SH-SY5Y (cell line): ENCODE measurements at regions not wholly inside any gene's neighbourhood (a gene's known extent, or its start where the extent isn't known, plus 50 kb on each side); places are given as distances from the start of the nearest gene placed in this dataset.
A peak's percentile ranks its signal among the peaks of the same experiment; 100 is the strongest.

ENCODE experiments used
- GATA2 ChIP-seq: IDR thresholded peaks from 2 replicates; pipeline ENCODE4 v1.6.1; 2011; ENCODE audit warnings: mild to moderate bottlenecking, low read depth, low read length
- GATA3 ChIP-seq: IDR thresholded peaks from 2 replicates; pipeline ENCODE4 v1.6.1; 2011; ENCODE audit warnings: low read depth, mild to moderate bottlenecking, low read length, moderate library complexity

DNA sequence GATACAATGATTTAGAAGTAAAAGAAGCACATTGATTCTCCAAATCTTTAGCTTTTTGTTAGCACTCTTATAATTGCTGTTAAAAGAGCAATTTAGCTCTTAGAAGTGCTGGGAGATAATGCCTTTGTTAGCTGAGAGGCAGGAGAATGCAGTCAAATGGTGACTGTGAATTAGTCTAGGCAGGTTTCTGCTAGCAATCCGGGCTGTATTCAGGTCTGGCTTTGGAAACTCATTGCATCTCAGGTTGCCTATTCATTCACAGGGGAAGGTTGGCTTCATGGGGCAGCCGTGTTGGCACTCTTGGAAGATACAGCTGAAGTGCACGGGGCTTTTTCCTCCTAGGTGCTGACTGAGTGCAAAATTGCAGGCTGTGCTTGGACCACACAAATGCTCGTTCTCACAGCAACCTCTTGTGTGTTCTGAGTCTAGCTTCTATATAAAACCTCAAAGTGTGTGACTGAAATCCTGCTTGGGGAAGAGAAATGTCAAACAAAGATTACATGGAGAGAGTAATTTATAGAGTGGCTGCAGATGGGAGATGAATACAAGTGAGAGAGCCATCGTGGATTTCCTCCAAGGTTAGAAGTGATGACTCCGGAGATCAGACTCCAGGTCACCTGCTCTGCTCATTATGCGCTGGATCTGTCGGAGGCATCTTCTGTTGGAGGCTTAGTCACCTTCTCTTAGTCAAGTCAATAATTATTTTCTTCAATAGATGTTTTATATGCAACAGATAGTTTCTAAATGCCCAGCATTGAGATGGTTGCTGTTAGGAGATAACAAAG lies 167.8 kb downstream of the PMAIP1 start:
- no peak for TF ChIP-seq GATA3
- no peak for TF ChIP-seq GATA2

DNA sequence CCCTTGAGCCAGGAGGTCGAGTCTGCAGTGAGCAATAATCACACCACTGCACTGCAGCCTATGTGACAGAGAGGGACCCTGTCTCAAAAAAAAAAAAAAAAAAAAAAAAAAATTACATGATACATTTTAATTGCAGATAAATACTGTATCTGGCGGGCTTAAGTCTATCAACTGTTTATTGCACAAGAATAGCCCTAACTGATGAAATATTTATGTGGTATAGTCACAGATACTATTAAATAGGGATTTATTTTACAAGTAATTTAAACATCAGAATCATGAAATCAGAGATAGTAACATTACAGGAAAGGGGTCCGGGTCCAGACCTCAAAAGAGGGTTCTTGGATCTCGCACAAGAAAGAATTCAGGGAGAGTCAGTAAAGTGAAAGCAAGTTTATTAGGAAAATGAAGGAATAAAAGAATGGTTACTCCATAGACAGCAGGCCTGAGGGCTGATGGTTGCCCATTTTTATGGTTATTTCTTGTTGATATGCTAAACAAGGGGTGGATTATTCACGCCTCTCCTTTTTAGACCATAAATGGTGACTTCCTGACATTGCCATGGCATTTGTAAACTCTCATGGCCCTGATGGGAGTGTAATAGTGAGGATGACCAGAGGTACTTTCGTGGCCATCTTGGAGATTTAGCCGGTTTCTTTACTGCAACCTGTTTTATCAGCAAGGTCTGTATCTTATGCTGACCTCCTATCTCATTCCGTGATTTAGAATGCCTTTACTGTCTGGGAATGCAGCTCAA lies 166.6 kb downstream of the PMAIP1 start:
- no peak for TF ChIP-seq GATA3

DNA sequence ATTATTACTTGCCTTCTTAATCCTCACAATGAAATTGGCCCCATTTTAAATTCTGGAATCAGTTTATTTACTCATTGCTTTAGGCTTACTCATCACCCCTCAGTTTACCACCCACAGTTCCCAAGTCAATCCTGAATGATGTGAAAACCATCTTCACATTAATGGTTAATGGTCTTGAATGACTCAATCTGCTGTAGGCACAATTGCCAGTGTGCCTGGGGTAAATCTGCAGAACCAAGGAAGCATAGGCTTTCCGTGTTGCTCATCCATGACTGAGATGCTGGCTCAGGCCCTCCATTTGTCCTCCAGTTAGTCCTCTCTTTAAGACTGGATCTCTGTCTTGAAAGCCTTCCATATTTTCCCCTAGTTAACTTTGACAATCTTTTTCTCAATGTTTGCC lies 164.5 kb downstream of the PMAIP1 start:
- no peak for TF ChIP-seq GATA3
- TF ChIP-seq GATA2: no peak

DNA sequence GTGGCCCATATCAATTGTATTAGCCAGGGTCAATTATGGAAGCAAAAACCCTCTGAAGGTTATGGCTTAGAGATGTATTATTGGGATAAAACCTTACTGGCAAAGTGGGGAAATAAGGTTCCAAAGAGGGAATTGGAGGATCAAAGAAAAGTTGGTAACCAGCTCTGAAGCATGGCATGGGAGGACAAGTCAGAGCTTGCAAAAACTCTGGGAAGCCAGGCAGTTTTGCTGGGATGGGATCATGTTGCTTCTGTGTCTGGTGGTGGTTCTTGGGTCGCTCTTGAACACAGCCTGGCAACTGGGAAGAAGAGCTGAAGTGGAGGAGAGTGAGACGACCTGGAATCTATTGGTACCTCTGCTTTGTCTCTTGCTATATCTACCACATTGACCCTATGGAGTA lies 162.6 kb downstream of the PMAIP1 start:
- TF ChIP-seq GATA2 (no peak), GATA3 (no peak)

DNA sequence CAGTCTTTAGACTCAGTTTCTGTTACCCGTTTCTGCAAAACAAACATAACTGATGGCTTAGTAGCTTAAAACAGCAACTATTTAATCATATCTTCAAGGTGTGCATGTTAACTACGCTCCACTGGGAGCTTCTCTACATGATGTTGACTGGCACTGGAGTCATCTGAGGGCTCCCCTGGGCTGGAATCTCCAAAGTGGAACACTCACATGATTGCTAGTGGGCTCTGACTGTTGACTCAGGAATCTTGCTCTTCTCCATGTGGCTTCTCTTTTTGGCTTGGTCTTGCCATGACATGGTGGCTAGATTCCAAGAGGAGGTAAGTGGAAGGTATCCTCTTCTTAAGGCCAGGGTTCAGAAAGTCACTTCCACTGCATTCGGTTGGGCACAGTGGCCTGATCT lies 160.8 kb downstream of the PMAIP1 start:
- TF ChIP-seq GATA2 (no peak), GATA3 (no peak)

DNA sequence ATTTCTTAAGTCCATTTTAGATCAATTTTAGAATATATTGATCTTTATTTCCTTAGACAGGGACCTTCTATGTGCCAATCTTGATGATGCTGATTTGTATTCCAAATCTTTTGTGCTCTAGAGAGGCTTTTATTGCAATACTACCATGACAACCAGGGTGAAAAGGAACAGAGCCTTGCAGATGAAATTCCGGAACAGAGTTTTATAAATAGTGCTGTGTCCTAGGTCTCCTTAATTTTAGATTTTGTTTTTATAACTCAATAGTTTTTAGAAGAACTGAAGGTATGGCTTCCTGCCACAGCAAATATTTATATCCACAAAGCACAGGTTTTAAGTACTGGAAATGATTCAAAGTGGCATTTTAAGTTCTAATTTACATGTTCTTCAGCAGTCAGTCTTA lies 160.2 kb downstream of the PMAIP1 start:
- no peak for TF ChIP-seq GATA2
- TF ChIP-seq GATA3: no peak

DNA sequence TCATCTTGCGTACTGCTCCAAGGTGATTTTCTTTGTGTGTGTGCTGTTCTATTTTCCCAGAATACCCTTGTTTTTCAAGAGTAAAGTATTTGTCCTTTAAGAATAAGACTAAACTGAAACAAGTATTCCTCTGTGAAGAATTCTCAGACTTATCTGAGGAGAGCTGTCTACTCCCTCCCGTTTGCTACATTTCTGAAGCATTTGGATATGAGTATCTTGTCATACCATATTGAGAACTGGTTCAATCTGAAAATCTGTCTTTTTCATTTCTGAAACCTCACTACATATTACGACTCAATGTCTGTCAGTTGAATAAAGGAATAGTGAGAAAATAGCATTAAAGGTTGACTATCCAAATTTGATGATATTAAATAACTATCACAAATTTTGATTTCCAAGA lies 159.4 kb downstream of the PMAIP1 start:
- TF ChIP-seq GATA3 (no peak), GATA2 (no peak)

DNA sequence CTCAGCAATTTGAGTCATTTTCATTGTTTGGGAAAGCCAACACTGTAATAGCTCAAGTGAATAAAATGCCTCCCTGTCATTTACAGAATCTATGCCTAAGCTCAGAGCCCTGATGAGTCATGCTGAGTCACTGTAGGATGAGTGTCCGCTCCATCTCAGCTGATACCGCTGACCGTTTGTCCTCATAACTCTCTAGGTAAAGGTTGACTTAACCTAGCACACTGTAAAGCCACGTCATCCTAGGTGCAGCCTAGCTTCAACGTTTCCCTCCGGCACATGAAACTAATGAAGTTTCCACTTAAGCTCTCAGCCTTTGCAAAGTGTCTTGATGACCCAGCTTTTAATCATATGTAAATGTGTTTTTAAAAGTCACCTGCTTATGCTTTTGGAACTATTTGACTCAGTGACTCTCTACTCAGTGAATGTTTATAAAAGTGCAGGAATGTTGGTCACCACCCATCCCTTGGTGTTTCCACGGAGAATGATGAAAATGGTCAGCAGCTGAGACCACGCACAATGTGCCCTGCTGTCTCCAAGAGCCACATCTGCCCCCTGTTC lies 154.0 kb downstream of the PMAIP1 start:
- TF ChIP-seq GATA3: no peak
- no peak for TF ChIP-seq GATA2

DNA sequence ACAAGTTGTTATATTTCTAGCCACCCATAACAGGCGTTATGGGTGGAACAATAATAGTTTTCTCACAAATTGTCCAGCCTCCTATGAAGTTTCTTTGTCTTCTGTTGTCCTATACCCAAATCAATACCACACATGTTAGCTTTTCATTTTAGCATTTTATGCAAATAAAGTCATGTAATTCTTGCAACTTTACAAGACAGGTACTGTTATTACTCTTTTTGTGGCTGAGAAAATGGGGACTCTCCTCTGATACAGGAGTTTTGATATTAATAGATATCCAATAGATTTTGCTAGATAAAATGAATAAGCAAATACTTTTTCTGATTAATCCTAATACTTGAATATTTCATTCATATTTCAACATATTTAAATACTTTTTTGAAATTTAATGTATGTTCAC lies 151.0 kb downstream of the PMAIP1 start:
- TF ChIP-seq GATA3 (no peak), GATA2 (no peak)

DNA sequence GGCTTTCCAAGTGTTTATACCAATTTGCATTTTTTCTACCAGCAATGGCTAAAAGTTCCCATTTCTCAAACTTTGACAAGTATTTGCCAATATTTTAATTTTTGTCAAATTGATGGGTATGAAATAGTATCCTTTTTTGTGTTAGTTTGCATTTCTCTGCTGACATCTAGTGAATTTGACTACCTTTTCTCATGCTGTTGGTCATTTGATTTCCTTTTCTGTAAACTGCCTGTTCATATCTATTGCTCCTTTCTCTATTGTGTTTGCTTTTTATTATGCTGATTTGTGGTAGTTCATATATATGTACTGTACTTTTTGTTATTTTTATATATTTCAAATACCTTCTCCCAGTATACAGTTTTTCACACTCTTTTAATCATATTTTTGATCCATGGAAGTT lies 149.4 kb downstream of the PMAIP1 start:
- TF ChIP-seq GATA3 (no peak), GATA2 (no peak)

DNA sequence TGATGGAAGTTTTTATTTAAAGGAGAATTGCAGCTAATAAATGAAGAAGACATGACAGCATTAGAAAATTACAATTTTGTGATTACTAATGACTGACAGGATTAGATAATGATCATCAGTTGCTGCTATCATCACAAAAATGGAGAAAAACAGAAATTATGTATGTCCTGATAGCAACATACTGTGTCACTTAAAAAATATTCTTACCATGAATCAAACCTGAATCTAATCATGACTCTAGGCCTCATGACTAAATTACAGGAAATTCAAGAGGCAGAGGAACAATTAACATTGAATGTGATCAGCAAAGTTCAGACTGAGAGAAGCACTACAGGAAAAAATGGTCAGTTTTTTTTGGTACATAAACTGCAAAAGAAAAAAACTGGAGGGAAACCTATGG lies 147.8 kb downstream of the PMAIP1 start:
- no peak for TF ChIP-seq GATA3
- no peak for TF ChIP-seq GATA2

DNA sequence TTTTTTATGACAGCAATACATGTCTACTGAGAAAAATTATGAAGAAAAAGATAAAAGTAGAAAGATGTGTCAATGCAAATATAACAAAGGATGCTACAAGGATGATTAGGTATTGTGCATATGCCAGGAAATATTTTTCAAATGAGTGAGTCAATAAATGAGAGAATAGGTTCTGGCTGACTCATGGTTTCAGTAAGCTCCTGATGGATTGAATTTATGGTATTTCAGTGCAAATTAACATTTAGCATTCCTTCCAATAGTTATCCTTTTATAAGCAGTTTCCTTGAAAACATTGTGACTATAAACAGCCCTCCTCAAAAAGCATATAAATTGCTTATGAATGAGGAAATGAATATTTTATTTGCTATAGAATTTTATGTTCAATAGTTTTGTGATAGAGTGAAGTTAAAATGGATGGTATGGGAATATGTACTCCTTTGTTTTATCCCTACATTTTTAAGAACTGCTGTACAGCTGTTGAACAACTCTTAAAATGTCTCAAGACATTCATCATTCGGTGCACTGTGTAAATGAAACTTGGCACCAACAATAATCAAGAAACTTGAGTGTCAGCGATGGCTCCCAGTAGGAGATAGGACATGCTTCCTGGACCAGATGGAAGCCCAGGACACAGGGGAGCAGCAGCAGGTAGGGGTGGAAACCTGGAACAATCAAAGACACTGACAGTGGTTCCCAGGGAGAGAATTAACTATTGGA lies 144.7 kb downstream of the PMAIP1 start:
- TF ChIP-seq GATA3 (no peak), GATA2 (no peak)

DNA sequence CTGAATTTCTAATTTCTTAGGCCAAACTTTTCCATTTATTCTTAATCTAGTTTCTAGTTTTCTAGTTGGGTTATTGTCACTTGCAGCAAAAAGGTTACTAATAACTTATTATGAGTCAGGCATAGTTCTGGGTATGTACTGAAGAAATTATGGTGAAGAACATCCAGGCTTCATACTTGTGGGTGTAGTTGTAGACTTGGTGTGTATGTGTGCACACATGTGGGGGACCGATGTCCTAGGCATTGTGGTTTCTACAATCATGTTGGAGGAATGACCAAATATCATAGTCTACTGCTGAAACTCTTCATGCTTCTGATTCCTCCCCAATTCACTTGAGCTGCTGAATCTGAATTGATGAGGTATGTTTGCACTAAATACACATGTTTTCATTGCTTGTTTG lies 141.2 kb downstream of the PMAIP1 start:
- TF ChIP-seq GATA3: no peak
- no peak for TF ChIP-seq GATA2

DNA sequence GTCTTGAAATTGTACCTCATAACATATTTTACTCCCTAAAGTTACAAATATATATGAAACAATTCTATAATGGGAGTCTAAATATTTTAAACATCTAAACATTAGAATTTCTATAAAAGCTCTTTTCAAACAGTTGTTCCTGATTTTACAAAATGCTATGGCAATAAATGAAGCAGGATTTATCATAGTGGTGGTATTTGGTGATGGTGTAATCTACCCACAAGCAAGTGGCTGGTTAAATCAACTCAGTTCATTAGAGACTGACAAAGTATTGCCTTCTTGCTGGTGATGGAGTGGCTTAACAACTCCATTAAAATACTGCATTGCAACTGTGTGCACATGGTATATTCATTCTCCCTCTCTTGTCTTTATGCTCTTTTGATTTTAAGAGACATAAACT lies 138.9 kb downstream of the PMAIP1 start:
- TF ChIP-seq GATA3 (no peak), GATA2 (no peak)

DNA sequence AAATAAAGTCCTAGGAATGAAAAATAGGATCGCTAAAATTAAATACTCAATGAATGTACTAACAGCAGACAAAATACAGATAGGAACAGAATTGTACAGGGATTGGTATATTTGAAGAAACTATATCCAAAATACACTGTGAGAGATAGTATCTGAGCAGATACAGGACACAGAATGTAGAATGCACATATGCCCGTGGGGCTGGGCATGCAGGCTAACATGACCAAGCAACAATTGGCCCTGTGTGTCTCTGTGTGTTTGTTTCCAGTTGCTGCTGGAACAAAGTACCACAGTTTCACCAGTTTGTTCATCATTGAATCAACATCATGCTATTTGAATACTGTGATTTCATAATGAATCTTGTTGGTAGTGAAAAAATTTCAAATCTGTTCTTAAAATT lies 127.6 kb downstream of the PMAIP1 start:
- TF ChIP-seq GATA3 (peak; percentile 64), GATA2 (peak; percentile 69)
